HG03139 (cell line): ENCODE measurements at regions not wholly inside any gene's neighbourhood (a gene's known extent, or its start where the extent isn't known, plus 50 kb on each side); places are given as distances from the start of the nearest gene placed in this dataset.
"Not testable (repeated sequence)": the region's sequence is repeated elsewhere in the genome, so short reads cannot be mapped to it uniquely, and the experiment has no call there.

ENCODE experiments used
- ATAC-seq: cut with Tn5 transposase; IDR thresholded peaks from one replicate; pipeline ENCODE4 v1.9.1; 2021; ENCODE audit not compliant: unreplicated experiment

DNA sequence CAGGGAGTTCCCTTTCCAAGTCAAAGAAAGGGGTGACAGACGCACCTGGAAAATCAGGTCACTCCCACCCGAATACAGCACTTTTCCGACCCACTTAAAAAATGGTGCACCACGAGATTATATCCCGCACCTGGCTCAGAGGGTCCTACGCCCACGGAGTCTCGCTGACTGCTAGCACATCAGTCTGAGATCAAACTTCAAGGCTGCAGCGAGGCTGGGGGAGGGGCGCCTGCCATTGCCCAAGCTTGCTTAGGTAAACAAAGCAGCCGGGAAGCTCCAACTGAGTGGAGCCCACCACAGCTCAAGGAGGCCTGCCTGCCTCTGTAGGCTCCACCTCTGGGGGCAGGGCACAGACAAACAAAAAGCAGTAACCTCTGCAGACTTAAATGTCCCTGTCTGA, 277.8 kb upstream of the ARHGAP42 start:
- ATAC-seq, result not testable (repeated sequence)

DNA sequence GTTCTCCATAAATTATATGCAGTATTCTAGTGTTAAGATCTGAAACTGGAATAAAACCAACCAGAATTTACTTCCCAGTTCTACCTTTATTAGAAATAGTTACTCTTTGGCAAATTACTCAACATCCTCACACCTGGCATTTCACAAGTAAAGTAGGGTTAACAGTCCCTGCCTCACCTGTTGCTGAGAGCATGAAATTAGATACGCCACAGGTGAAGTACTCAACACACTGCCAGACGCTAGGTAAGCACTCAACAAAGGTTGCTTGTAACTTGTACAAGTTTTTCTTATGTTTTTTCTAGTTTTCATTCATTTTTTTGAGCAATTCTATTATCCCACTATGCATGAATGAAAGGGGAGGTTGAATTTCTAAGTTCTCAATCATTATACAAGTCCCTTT, 267.6 kb upstream of the ARHGAP42 start:
- no peak for ATAC-seq

DNA sequence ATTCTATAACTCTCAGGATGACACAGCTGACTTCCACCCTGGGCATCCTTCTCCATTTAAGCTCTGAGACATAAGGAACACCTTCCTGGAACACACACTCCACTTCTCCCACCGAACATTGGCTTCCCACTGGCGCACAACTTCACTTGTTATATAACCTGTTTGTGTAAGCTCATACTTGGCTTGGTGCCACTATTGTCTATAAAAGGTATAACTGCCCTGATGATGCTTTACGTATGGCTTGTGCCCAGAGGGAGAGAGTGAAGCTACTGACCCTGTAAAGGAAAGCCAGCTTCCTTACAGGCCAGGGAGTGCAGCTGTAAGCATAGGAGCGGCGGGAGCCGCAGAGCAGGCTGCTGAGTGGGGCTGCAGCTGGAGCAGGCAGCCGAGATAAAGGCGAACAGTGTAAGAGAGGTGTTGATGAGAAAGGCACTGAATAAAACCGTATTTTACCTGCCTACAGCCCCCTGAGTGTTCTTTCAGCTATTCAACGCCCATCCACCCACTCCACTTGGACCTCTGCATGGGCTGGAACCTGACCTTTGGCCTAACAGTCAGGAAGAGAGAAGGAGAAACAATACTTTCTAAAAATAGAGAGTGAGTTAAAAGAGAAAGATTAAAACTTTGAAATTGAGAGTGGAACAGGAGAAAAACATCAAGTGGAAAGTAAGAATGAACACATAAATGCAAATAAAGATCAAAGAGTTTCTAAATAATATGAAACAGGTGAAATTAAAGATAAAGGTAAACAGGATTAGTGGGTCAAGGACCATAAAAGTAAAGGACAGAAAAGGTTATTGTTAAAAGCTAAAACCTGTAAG, 252.1 kb upstream of the ARHGAP42 start:
- no peak for ATAC-seq

DNA sequence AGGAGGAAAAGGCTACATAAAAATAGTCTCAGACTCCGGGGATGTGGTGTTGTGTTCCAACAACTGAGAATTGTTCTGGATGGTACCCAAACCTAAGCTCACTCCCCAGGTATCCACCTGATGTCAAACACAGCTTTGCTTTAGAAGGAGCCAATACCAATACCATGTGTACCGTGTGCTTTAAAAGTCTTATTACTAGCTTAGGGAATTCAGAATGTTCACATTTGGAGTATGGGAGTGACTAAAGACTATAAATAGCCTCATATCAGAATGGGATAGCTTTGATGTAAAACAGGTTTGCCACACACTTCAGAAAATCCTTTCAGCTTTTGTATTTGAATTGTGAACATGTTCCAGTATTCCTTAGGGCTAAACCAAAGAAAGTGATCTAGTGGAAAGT, 248.7 kb upstream of the ARHGAP42 start:
- ATAC-seq, result no peak

DNA sequence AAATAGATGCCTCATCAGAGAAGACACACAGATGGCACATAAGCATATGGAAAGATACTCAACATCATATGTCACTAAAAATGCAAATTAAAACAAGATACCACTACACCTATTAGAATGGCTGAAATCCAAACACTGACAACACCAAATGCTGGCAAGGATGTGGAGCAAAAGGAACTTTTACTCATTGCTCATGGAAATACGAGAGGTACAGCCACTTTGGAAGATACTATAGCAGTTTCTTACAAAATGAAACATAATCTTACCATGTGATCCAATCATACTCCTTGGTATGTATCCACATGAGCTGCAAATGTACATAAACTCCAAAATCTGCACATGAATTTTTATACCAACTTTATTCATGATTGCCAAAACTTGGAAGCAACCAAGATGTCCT, 246.0 kb upstream of the ARHGAP42 start:
- ATAC-seq, result no peak

DNA sequence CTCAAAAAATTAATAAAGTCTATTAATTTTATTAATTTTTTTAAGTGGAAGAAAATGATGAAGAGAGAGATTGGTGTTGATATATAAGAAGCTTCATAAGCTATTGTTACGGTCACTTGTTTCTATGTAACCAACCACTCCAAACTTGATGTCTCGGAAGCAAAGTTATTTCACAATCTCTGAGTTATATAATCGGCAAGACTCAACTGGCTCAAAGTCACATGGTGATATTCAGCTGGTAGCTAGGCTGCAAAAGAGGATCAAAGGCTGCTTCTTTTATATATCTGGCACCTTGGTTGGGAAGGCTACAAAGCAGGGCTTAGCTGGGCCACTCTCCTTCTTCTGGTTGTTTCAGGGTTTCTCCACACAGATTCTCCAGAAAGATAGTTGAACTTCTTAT, 245.1 kb upstream of the ARHGAP42 start:
- ATAC-seq, result no peak

DNA sequence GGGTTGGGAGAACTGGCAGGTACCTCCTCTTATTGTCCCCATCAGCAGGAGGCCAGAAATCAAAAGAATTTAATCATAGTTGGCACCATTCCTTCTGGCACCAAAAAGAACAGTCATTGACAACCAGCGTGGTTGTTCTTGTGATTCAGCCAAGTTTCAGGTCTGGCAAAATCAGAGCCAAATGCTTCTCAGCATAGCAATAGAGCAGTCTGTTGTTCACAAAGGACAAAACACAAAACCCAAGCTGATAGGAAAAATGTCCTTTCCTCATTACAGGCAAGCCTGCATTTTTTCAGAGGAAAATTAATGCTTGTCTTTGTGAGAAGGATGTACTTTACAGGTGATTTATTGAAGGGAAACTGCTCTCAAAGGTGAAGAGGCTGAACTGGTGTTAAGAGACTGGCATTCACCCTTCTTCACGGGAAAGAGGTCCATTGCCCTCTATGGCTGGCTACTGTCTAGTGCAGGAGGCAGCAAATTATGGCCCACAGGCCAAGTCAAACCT, 241.8 kb upstream of the ARHGAP42 start:
- no peak for ATAC-seq

DNA sequence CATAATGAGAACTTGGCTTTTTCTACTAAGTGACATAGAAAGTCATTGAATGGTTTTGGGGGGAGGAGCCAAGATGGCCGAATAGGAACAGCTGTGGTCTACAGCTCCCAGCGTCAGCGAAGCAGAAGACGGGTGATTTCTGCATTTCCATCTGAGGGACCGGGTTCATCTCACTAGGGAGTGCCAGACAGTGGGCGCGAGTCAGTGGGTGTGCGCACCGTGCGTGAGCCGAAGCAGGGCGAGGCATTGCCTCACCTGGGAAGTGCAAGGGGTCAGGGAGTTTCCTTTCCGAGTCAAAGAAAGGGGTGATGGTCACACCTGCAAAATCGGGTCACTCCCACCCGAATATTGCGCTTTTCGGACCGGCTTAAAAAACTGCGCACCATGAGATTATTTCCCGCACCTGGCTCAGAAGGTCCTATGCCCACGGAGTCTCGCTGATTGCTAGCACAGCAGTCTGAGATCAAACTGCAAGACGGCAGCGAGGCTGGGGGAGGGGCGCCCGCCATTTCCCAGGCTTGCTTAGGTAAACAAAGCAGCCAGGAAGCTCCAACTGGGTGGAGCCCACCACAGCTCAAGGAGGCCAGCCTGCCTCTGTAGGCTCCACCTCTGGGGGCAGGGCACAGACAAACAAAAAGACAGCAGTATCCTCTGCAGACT, 235.2 kb upstream of the ARHGAP42 start:
- ATAC-seq, result not testable (repeated sequence)

DNA sequence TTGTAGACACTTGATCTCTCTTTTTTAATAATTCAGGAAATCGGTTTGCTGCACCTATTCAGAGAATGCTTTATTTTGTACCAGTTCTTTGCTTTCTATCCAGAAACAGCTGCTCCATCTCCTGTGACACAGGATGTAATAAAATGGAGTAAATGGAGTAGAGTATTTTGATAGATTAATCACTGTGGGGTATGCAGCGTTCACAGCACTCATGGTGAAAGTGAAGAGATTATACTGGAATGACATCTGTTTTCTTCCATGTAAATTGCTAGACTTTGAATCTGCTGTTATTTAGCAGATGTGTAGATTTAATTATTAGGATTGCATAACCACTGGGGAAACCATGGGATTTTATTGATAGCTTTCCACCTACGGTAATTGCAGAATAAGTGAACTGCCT, 227.3 kb upstream of the ARHGAP42 start:
- ATAC-seq, result no peak

DNA sequence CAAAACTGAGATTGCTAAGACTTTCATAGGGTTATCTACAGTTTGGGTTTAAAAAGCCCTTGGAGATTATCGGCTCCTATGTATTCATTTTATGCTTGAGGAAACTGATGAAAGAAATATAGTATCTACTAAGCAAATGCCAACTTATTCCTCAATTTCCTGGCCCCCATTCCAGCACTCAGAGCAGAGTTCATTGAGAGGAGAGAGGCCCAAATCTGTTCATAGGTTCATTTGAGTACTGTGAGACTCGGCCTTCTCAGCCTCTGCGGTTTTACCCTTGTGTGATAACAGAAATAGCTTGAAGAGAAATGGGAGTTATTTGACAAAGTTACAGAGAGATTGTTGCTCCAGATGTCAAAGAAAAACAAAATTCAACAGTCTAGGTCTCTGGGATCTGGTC, 226.7 kb upstream of the ARHGAP42 start:
- no peak for ATAC-seq

DNA sequence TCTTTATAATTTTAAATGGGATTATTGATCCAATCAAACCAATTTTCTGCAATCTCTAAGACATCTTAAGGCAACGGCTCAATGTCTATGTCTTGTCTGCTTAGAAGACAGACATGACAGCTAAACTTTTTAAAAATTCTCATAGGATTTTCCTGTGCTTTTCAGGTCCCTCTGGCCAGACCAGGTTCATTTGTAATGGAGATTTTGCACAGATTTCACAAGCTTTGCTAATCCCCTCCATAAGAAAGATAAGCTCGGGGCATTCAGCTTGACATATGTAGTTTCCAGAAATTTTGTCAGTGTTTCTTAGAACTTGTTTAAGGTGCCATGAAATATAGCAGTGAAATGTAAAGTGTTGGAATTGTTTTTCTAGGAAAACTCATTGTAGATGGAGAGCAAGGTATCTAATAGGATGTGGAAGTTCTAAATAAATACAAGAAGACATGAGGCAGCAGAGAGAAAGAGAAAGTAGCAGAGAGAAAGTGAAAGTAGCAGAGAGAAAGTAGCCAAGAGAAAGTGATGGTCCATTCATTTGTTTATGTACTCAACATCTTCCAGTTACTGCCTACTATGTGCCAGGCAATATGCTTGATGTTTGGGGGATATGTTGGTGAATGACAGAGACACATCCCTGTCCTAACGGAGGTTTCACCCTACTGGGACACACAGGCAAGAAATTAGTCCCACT, 219.1 kb upstream of the ARHGAP42 start:
- no peak for ATAC-seq

DNA sequence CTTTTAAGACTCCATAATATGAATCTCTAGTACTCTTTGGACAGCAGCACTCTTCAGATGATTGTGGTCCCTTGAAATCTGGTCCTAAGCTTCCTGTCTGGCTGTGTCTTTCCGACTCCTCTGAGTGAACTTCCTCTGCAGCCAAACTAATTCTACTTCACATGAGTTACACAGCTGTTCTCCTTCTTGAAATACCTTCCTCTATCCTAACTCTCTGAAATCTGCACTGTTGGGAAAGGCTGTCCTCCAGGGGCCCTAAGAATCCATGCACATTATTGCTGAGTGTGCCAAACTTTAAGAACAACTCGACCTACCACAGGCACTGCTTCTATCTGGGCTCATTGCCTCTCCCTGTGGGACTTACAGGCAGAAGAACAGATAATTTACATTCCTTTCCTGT, 217.3 kb upstream of the ARHGAP42 start:
- no peak for ATAC-seq

DNA sequence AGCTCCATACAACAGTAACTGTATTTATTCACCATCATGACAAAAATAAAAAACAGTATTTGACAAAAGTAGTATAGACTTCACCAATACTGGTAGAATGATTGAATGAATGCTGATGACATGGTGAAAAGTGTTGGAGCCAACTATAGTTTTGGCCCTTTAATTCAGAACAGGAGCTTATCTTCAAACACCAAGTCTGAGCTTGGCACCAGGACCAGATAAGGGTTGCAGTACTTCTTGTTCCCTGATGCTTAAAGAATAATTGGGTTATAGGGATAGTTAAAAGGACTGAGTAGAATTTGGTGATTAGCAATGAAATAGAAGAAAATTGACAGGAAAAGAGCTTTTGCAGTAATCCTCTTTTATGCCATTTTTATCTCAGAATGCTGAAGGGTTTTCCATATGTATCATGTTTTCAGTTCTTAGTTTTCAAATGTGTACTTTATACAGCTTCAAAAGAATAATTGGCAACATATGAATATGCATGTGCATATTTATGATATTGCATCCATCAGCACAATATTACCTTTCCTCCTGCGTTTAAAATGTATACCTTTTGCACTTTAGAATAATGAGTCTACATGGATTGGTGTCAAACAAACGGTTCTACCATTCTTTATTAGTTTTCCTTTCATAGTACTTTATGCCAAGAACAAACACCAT, 214.2 kb upstream of the ARHGAP42 start:
- no peak for ATAC-seq

DNA sequence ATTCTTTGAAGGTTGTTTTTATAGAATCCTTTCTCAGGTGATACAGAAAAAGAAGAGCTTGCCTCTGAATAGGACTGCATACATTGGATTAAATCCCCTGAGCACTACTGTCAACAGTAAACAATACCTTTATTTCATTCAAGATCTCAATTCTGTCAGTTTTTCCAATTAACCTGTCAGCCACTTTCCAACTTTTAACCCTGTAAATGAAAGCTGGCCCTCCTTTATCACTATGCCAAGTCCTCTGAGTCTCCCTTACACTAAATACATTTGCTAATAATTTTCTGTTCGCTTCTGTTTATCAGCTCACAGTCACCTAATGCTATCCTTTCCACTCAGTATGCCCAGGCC, 213.7 kb upstream of the ARHGAP42 start:
- no peak for ATAC-seq

DNA sequence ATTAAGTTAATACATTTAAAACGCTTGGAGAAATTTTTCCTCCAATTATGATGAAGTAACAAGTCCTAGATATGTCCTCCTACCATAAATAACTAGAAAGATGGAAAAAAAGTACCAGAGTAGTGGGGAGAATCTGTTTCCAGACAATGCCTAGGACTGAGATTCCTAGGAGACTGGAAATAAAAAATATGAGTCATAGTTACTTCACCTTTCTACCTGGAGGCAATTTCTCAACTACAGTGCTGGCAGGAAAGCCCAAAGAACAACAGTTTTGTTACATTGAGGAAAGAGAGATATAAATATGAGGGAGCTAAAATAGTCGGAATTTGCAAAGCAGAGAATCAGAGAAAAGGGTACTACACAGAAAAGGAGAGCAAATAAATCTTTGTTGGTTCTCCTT, 202.1 kb upstream of the ARHGAP42 start:
- no peak for ATAC-seq

DNA sequence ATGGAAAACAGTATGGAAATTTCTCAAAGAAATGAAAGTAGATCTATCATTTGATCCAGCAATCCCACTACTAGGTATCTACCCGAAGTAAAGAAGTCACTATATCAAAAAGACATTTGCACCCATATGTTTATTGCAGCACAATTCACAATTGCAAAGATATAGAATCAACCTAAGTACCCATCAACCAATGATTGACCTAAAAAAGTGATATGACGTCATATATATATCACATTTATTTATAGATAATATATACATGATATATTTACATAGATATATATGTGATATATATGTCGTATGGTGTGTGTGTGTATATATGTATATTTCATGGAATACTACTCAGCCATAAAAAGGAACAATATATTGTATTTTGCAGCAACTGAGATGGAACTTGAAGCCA, 188.3 kb upstream of the ARHGAP42 start:
- ATAC-seq, result no peak

DNA sequence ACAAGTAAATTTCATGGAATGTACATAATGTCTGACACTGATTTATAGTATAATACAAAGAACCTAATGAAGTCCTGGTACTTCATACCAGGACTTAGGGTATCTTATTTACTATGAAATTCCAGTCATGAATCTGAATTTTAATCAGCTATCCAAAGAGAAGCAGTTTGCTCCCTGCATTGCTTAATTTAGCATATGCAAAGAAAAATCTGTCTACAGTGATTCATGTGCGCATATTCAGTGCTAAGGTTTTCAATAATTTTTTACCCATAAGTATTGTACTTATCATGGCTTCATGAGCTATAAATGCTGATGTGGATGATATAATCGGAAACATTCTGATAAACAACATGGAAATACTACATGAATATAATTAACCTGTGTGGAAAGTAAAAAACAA, 185.6 kb upstream of the ARHGAP42 start:
- ATAC-seq, result no peak

DNA sequence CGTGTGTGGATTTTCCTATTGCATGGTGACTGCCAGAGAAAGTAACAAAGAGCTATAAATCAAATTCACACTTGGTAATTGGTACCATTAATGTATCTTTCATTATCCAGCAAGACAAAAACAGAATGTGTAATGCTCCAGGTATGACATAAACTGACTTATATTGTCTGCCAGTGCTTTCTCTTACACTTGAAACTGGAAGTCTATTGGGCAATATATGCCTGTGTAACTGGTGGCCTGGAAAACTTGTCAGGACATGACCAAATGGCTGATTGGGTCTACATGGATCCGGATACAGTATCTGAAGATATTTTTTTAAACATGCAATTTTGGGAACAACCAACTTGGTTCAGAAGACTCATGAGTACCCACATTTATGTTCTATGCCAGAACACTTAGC, 174.6 kb upstream of the ARHGAP42 start:
- no peak for ATAC-seq

DNA sequence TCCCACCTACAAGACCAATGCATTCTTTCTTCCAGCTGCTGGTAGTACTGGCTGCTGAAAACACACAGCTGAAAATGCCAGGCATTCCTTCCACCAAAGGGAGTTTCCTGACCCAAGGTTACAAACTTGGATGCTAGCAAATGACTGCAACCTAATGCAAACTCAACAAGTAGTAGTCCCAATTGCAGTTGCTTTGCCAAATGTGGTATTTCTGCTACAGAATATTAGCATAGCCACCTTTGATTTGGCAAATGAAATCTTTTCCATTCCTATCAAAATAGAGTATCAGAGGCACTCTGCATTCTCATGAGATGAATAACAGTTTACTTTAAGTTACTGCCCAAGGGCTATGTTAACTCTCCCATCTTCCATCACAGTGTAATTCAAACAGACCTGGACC, 172.0 kb upstream of the ARHGAP42 start:
- no peak for ATAC-seq

DNA sequence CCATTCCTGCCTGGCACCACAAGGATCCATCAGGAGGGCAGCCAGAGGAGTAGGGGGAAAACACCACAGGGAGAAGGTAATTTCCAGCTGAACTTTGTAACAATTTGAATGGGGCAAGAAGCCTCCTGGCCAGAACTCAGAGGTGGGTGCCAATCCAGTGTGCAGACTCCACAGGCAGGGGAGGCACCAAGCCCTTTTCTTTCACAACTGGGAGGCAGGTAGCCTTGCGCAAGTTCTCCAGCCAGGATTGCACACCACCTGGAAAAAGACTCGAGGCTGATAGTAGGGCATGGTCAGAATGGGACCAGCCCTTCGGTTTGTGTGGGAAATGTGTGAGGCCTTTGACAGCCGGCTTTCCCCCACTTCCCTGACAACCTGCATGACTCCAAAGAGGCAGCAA, 161.9 kb upstream of the ARHGAP42 start:
- no peak for ATAC-seq

DNA sequence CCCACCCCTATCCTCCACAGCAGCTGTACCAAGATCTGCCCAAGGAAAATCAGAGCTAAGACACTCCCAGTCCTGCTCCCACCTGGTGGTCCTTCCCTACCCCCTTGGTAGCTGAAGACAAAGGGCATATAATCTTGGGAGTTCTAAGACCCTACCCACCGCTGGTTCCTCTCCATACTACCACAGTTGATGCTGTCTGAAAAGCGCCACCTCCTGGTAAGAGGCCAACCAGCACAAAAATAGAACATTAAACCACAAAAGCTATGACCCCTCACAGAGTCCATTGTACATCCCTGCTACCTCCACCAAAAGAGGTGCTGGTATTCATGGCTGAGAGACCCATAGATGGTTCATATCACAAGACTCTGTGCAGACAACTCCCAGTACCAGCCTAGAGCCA, 161.5 kb upstream of the ARHGAP42 start:
- no peak for ATAC-seq
